ENCODE measurements at regions not wholly inside any gene's neighbourhood (a gene's known extent, or its start where the extent isn't known, plus 50 kb on each side); places are given as distances from the start of the nearest gene placed in this dataset.

DNA sequence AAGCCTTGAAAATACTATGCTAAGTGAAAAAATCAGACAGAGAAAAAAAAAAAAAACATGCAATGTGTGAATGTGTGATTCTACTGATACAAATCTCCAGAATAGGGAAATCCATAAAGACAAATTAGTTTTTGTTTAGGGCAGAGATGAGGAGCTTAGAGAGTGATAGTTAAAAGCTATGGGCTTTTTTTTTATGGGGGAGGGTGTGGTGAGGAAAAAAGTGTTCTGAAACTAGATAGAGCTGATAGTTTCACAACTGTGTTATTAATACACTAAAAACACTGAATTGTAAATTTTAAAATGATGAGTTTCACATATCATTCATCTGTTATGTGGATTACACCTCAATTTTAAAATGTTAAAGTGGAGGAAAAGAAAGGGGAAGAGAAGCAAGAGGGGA lies 228.3 kb upstream of the ZNF462 start:
- no peak overlapping the region for H3K27ac Mint-ChIP-seq
- no peaks in the 10 kb centered on the region for H3K4me1 Mint-ChIP-seq
- no peaks in the 10 kb centered on the region for H3K36me3 Mint-ChIP-seq
- H3K27me3 Mint-ChIP-seq, result no peaks in the 10 kb centered on the region
- DNase-seq (no peak), ATAC-seq (no peak)
- H3K9me3 Mint-ChIP-seq (ENCODE audit: low read depth), result peaks cover 5% of the 10 kb centered on the region
- no peak overlapping the region for H3K4me3 Mint-ChIP-seq
- CTCF ChIA-PET, result no interaction called here

DNA sequence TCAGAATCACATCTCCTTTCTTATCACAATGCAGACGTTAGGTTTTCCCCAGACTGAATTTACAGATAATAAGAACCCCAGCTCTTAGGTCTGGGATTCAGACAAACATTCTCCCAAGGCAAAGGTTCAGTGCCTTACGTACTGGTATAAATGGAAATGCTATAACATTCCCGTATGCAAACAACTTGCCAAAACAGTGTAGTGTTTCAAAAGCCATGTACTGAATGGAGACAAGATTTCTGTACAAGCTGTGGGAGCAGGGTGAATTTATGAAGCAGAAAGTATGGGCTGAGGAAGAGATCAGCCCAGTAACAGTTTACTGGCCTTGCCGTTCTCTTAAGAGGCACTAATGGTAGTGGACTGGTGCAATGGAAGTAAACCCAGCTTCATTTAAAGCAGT lies 225.5 kb upstream of the ZNF462 start:
- DNase-seq, result no peak
- no peak for ATAC-seq
- Mint-ChIP-seq H3K9me3 (ENCODE audit: low read depth) (peaks cover 6% of the 10 kb centered on the region), H3K27me3 (no peaks in the 10 kb centered on the region), H3K4me3 (no peak overlapping the region), H3K4me1 (no peaks in the 10 kb centered on the region), H3K36me3 (no peaks in the 10 kb centered on the region), H3K27ac (no peak overlapping the region)
- CTCF ChIA-PET, result no interaction called here

DNA sequence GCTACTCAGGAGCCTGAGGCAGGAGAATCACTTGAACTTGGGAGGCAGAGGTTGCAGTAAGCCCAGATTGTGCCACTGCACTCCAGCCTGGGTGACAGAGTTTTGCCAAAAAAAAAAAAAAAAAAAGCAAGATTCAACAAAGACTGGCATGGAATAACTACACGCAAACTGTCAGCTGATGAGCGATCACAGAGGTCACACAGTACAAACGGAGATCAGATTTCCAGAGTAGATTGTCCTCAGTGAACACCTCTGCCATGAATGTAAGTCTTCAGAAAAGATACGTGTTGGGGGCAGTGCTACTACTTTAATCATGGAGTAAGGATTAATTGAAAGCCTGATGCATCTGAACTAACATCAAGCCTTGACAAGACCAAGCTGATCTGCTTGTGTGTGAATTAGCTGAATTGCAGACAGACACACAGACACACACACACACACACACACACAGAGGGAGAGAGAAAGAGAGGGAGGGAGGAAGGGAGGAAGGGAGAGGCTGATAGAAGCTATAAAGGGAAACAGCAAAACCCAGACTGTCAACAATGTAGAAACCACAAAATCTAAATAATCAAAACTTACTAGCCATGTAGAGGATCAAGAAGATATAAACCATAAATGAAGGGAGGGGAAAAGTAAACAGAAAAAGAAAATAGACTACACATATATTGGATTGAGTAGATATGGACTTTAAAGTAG lies 222.9 kb upstream of the ZNF462 start:
- ATAC-seq (no peak), DNase-seq (no peak)
- Mint-ChIP-seq H3K4me3 (no peak overlapping the region), H3K36me3 (no peaks in the 10 kb centered on the region), H3K27ac (no peak overlapping the region), H3K27me3 (no peaks in the 10 kb centered on the region), H3K4me1 (no peaks in the 10 kb centered on the region), H3K9me3 (ENCODE audit: low read depth) (peaks cover 6% of the 10 kb centered on the region)
- CTCF ChIA-PET, result no interaction called here

GRCh38 chr9:106643211-106643930 lies 219.6 kb upstream of the ZNF462 start:
- CTCF ChIA-PET, result no interaction called here
- H3K27ac Mint-ChIP-seq, result no peak overlapping the region
- ATAC-seq, result no peak
- no peaks in the 10 kb centered on the region for H3K27me3 Mint-ChIP-seq
- no peak overlapping the region for H3K4me3 Mint-ChIP-seq
- DNase-seq, result no peak
- H3K9me3 Mint-ChIP-seq (ENCODE audit: low read depth), result peaks cover 3% of the 10 kb centered on the region
- H3K36me3 Mint-ChIP-seq, result no peaks in the 10 kb centered on the region
- no peaks in the 10 kb centered on the region for H3K4me1 Mint-ChIP-seq

- H3K36me3 Mint-ChIP-seq, result no peaks in the 10 kb centered on the region
- H3K9me3 Mint-ChIP-seq (ENCODE audit: low read depth), result peaks cover 3% of the 10 kb centered on the region
- H3K27me3 Mint-ChIP-seq, result no peaks in the 10 kb centered on the region
- no peaks in the 10 kb centered on the region for H3K4me1 Mint-ChIP-seq
- no peak overlapping the region for H3K4me3 Mint-ChIP-seq
- no peak overlapping the region for H3K27ac Mint-ChIP-seq
- CTCF ChIA-PET, result no interaction called here
- DNase-seq (no peak), ATAC-seq (no peak)
Observed at GRCh38 chr9:106644661-106645060, 218.3 kb upstream of the ZNF462 start.

GRCh38 chr9:106648799-106649198 lies 214.2 kb upstream of the ZNF462 start:
- Mint-ChIP-seq H3K4me1 (no peaks in the 10 kb centered on the region), H3K4me3 (no peak overlapping the region), H3K27ac (no peak overlapping the region), H3K36me3 (no peaks in the 10 kb centered on the region), H3K9me3 (ENCODE audit: low read depth) (peaks cover 2% of the 10 kb centered on the region), H3K27me3 (no peaks in the 10 kb centered on the region)
- CTCF ChIA-PET, result no interaction called here
- DNase-seq (no peak), ATAC-seq (no peak)

- Mint-ChIP-seq H3K36me3 (no peaks in the 10 kb centered on the region), H3K4me3 (no peak overlapping the region), H3K9me3 (ENCODE audit: low read depth) (peaks cover 4% of the 10 kb centered on the region), H3K27ac (no peak overlapping the region), H3K27me3 (no peaks in the 10 kb centered on the region), H3K4me1 (no peaks in the 10 kb centered on the region)
- CTCF ChIA-PET, result no interaction called here
- DNase-seq, result no peak
- no peak for ATAC-seq
Observed at GRCh38 chr9:106649664-106650063, 213.3 kb upstream of the ZNF462 start.

DNA sequence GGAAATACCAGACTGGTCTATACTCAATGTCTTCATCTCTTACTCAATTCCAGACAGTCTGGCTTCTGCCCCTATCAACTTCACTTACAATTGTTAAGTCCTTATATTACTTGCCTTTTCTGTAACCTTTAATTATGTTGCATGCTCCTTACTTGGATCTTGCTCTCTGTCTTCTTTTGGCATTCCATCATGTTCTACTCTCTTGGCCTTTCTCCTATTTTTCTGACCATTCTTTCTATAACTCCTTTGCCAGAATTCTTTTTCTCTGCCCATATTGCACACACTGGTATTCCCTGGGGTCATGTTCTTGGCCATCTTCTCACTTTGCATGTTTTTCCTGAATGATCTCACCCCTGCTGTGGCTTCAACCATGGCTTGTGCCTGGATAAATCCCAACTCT lies 209.8 kb upstream of the ZNF462 start:
- no peak overlapping the region for H3K4me3 Mint-ChIP-seq
- no peak overlapping the region for H3K27ac Mint-ChIP-seq
- CTCF ChIA-PET, result no interaction called here
- DNase-seq, result no peak
- peaks cover 4% of the 10 kb centered on the region for H3K9me3 Mint-ChIP-seq (ENCODE audit: low read depth)
- no peak for ATAC-seq
- no peaks in the 10 kb centered on the region for H3K4me1 Mint-ChIP-seq
- H3K36me3 Mint-ChIP-seq, result no peaks in the 10 kb centered on the region
- H3K27me3 Mint-ChIP-seq, result no peaks in the 10 kb centered on the region

DNA sequence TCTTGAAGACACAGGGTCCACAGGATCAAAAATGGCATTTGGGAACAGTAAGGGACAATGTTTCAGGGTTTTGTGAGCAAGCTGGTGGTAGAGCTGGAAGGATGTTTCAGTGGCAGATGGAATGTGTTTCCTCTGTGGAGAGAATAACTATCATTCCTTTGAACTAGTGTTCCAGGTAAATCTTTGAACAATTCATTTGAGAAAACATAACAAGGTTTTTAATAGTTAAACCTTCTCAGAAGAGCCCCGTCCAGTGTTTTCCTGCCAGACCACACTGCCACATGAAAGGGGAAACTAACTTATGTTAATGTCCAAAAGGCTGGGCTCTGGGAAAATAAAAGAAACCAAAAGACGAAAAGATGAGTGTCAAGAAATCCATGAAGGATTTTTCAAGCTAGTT lies 207.0 kb upstream of the ZNF462 start:
- Mint-ChIP-seq H3K36me3 (no peaks in the 10 kb centered on the region), H3K27me3 (no peaks in the 10 kb centered on the region), H3K4me3 (no peak overlapping the region), H3K9me3 (ENCODE audit: low read depth) (peaks cover 9% of the 10 kb centered on the region), H3K4me1 (no peaks in the 10 kb centered on the region), H3K27ac (no peak overlapping the region)
- no peak for ATAC-seq
- no peak for DNase-seq
- CTCF ChIA-PET, result no interaction called here

GRCh38 chr9:106657926-106658325 lies 205.0 kb upstream of the ZNF462 start:
- Mint-ChIP-seq H3K9me3 (ENCODE audit: low read depth) (peaks cover 9% of the 10 kb centered on the region), H3K36me3 (no peaks in the 10 kb centered on the region), H3K27me3 (no peaks in the 10 kb centered on the region), H3K27ac (no peak overlapping the region), H3K4me3 (no peak overlapping the region), H3K4me1 (no peaks in the 10 kb centered on the region)
- DNase-seq (no peak), ATAC-seq (no peak)
- CTCF ChIA-PET, result no interaction called here

- CTCF ChIA-PET, result no interaction called here
- no peaks in the 10 kb centered on the region for H3K4me1 Mint-ChIP-seq
- no peaks in the 10 kb centered on the region for H3K36me3 Mint-ChIP-seq
- no peaks in the 10 kb centered on the region for H3K9me3 Mint-ChIP-seq (ENCODE audit: low read depth)
- H3K27me3 Mint-ChIP-seq, result no peaks in the 10 kb centered on the region
- ATAC-seq, result no peak
- H3K4me3 Mint-ChIP-seq, result no peak overlapping the region
- no peak overlapping the region for H3K27ac Mint-ChIP-seq
- DNase-seq, result no peak
Observed at GRCh38 chr9:106668534-106668933, 194.4 kb upstream of the ZNF462 start.

- Mint-ChIP-seq H3K4me1 (no peaks in the 10 kb centered on the region), H3K9me3 (ENCODE audit: low read depth) (no peaks in the 10 kb centered on the region), H3K27ac (no peak overlapping the region), H3K27me3 (no peaks in the 10 kb centered on the region), H3K36me3 (no peaks in the 10 kb centered on the region), H3K4me3 (no peak overlapping the region)
- DNase-seq (no peak), ATAC-seq (no peak)
- CTCF ChIA-PET, result no interaction called here
Observed at GRCh38 chr9:106669835-106670234, 193.1 kb upstream of the ZNF462 start.

- H3K4me1 Mint-ChIP-seq, result no peaks in the 10 kb centered on the region
Observed at GRCh38 chr9:106670418-106670817, 192.5 kb upstream of the ZNF462 start.

DNA sequence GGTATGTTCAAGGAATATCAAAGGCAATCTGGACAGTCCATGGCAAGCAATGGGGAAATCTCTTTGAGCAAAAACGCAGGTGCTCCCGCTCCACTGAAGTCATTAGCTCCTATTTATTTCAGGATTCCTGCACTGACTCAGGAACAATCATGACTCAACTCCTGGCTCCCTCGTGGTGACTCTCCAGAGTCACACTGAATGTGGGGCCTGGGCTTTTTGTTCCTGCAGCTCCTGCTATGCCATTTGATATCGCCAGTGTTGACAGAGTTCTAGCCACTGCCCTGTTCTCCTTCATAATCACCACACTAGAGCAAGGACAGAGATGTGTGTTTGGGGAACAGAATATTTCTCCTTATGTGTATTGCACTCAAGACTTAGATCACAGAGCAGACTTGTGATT lies 187.2 kb upstream of the ZNF462 start:
- Mint-ChIP-seq H3K4me3 (no peak overlapping the region), H3K27me3 (no peaks in the 10 kb centered on the region), H3K27ac (no peak overlapping the region), H3K4me1 (no peaks in the 10 kb centered on the region), H3K36me3 (no peaks in the 10 kb centered on the region), H3K9me3 (ENCODE audit: low read depth) (peaks cover 5% of the 10 kb centered on the region)
- CTCF ChIA-PET, result no interaction called here
- no peak for ATAC-seq
- no peak for DNase-seq

More at GRCh38 chr9:106670418-106670817, 192.5 kb upstream of the ZNF462 start:
- H3K4me3 Mint-ChIP-seq, result no peak overlapping the region
- H3K9me3 Mint-ChIP-seq (ENCODE audit: low read depth), result no peaks in the 10 kb centered on the region
- ATAC-seq (no peak), DNase-seq (no peak)
- H3K36me3 Mint-ChIP-seq, result no peaks in the 10 kb centered on the region
- CTCF ChIA-PET, result no interaction called here
- no peaks in the 10 kb centered on the region for H3K27me3 Mint-ChIP-seq
- H3K27ac Mint-ChIP-seq, result no peak overlapping the region
